Stimulated activated CD4-positive, alpha-beta T cell treated with anti-CD3 and anti-CD28 coated beads, Interleukin-12 subunit alpha, Interleukin-12 subunit beta, amount 100 ng/mL, for 4 hours (primary cell): ENCODE measurements at regions not wholly inside any gene's neighbourhood (a gene's known extent, or its start where the extent isn't known, plus 50 kb on each side); places are given as distances from the start of the nearest gene placed in this dataset.
"Not testable (repeated sequence)": the region's sequence is repeated elsewhere in the genome, so short reads cannot be mapped to it uniquely, and the experiment has no call there.

Source experiments
- DNase-seq: peaks from one replicate; pipeline ENCODE4 v3.0.0-alpha.2; 2020

DNA sequence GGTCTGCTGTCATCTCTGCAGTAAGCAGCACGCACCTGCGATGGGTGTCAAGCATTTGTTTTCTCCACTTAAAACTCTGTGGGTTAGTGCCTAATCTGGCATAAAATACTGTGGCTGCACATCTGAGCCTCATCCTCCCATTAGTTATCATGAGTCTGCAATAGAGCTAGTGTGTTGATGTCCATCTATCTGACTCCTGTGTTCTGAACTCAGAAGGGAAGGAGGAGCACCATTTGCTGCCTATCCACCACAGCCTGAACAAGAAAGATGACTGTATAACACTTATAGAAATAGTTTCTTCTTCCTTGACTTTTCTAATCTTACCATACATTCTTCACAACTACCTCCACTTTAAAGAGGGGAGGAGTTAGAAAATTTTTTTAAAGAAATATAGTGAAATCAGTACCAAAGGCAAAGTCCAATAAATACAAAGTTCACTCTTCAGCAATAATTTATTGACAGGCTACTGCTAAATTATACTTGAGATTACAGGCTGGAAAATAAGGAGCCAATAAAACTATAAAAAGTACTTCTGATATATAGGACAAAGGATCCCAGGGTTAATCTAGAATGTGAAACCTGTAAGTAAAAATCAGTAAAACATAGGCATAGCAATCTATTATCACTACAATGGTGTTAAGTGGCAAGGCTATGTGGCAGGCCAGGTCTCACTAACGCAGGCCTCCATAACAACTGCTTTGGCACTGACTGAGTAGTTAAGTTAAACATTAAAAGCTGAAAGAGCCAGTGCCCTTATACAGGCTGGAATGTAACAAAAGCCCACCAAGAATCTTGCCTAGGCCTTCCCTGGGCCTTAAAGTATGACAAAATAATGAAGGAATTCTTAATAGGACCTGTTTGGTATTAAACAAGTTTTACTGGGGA is 70.2 kb downstream of the LGALS9C start:
- DNase-seq = not testable (repeated sequence)

DNA sequence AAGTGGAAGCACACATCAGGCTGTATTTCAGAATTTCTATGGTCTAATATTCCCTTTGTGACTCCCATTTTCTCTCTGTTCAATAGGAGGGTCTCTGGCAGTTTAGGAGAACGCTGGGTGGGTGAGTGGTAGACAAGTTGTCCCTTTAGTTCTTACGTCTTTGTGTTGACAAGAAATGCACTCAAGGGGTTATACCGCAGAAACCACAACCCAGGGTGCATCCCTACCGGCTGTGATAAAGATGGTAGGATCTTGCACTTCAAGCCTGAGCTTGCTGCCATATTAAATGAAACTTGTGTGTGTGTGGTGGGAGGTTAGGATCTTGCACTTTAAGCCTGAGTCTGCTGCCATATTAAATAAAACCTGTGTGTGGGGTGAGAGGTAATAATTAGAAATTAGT is 80.5 kb downstream of the LGALS9C start:
- not testable (repeated sequence) for DNase-seq

DNA sequence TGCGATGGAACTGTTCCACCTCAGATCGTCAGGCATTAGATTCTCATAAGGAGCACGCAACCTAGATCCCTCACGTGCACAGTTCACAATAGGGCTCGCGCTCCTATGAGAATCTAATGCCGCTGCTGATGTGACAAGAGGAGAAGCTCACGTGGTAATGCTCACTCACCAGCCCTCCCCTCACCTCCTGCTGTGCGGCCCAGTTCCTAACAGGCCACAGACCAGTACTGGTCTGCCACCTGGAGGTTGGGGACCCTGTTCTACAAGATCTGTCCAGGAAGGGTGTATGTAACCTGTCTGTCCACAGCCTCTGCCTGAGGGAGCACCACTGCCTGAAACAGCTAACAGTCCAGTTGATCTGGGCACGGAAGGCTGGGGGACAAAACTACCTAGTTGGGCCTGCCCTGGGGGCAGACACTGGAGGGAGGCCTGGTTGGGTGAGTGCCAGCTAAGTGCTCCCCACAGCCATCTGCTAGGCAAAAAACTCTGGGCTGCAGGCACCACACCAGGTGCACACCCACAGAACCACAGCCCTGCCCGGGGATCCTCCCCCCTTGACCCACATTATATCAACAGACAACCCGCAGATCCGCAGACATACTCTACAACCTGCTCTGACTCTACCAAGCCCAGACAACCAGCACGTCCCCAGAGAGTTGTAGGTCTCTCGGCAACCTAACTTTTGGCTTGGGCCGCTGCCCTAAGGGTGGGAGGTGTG is 80.7 kb downstream of the TBC1D28 start:
- not testable (repeated sequence) for DNase-seq

DNA sequence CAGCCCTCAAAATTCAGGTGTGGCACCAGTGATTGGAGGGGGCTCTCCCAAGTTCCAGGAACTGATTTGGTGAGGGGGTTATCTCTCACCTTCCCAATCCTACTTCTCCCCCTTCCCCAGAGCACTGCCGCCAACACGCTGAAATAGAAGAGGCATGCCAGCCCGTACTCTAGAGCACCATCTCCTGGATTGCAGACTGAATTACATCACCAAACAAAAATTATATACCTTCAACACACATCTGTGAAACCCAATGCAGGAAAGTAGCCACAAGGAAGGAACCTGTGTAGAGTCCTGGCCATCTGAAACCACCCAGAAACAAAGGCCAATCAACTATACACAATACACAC is 80.1 kb downstream of the TBC1D28 start:
- DNase-seq = peak; percentile 6

DNA sequence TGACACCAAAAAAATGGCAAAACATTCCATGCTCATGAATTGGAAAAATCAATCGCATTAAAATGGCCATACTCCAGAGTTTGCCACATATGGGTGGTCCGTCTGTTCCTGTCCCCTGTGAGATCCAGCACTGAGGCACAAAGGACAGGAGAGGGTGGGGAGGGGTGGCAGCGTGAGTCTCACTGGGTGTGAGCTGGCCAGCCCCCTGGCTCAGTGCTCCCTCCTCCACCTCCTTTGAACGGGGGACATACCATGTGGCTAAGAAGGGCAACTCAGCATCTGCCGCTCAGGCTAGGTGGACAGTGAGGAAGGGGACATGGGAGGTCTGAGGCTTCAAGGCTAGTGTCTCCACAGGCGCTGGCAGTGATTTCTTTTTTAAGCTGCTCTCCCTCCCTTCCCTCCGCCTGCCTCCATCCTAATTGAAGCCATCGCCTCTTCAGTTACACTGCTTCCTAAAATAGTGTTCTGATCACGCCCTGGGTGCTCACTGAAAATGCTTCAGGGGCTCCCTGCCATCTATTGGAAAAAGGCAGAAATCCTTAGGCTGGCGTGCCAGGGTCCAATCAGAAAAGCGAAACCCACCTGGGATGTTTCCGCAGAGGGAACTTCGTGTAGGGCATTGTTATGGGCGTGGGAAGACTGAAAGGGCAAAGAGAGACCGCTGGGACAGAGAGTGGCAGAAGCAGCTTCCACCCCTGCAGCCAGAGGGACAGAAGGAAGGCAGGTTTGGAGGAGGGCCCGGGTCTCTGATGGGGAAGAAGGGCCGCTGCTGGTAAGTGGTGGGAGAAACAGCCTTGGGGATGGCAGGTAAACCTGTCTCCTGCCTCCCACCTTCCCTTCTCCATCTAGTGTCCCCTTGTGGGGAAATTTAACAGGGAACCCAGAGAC is 75.8 kb downstream of the TBC1D28 start:
- not testable (repeated sequence) for DNase-seq

DNA sequence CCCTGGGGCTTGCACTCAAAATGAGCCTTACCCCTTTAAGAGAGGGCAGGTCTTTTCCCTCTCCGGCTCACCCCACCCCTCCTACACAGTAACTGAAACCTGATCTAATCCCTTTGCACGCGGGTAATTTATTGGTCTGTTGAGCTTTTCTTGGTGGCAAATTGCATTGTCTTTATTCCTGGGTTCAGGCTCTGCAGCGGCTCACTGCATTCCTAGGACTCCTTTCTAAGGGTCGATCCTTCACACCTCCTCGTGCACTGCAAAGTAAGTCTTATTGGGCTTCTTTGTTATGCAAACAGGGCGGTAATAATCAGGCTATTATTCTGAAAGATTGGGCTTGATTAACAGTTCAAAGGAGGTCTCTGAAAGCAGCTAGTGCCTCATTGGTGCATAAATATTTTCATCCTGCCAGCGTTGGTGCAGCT is 74.7 kb downstream of the TBC1D28 start:
- DNase-seq = not testable (repeated sequence)

DNA sequence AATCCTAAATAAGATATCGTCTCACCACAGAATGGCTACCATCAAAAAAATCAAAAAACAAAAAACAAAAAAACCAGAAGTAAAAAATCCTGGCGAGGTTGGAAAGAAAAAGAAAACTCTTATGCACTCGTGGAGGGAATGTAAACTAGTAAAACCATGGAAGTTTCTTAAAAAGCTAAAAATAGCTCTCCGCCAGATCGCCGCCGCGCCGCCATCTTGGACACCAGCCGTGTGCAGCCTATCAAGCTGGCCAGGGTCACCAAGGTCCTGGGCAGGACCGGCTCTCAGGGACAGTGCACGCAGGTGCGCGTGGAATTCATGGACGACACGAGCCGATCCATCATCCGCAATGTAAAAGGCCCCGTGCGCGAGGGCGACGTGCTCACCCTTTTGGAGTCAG is 71.7 kb downstream of the TBC1D28 start:
- DNase-seq = not testable (repeated sequence)

DNA sequence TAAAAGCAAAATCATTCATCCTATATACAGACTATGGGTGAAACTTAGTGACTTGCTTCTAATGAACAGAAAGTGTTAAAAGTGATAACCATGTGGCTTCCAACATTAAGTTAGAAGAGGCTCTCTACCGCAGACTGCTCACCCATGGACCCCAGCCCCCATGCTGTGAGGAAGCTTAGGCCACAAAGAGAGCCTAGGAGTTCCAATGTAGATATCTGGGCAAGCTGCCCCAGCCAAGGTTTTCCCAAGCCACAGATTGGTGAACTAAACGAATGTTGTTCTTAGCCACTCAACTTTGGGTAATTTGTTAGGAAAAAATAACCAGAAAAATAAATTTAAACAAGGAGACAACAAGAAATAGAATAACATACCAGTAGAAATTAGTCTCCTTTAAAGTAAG is 70.1 kb downstream of the TBC1D28 start:
- DNase-seq = not testable (repeated sequence)
